ENCODE measurements at regions not wholly inside any gene's neighbourhood (a gene's known extent, or its start where the extent isn't known, plus 50 kb on each side); places are given as distances from the start of the nearest gene placed in this dataset.

DNA sequence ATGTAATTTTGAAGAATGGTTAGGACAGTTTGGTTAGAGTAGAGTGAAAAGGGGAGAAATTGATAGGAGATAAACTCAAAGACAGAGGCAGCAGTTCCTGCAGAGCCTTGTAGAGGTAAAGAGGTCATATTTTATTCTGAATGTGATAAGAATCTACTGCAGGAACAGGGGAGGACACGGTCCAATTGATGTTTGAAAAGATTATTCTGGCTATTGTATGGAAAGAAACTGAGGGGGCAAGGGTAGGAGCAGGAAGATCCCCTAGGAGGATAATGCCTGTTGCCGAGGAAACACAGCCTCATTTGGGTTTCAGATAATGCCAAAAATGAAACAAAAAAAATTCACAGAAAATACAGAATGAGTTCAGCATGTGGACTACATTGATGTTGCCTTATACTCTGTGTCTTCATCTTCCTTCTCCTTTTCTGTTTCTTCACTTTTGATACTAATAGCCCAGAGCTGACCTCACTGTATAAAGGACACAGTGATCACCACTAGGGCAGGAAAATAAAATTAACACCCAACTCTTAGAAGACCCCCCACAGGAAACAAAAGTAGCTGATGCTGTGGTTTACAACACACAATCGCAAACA, 454.6 kb upstream of the UBE2E2 start:
- TF ChIP-seq, protein P1, sequence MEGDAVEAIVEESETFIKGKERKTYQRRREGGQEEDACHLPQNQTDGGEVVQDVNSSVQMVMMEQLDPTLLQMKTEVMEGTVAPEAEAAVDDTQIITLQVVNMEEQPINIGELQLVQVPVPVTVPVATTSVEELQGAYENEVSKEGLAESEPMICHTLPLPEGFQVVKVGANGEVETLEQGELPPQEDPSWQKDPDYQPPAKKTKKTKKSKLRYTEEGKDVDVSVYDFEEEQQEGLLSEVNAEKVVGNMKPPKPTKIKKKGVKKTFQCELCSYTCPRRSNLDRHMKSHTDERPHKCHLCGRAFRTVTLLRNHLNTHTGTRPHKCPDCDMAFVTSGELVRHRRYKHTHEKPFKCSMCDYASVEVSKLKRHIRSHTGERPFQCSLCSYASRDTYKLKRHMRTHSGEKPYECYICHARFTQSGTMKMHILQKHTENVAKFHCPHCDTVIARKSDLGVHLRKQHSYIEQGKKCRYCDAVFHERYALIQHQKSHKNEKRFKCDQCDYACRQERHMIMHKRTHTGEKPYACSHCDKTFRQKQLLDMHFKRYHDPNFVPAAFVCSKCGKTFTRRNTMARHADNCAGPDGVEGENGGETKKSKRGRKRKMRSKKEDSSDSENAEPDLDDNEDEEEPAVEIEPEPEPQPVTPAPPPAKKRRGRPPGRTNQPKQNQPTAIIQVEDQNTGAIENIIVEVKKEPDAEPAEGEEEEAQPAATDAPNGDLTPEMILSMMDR (IDR thresholded peaks at IDR 0.05; ENCODE audit: control extremely low read depth in 1 of 3, insufficient read depth in 1 of 3, low read depth in 1 of 3, low read length in 3 of 3) = no peak
- TF ChIP-seq, protein P2, sequence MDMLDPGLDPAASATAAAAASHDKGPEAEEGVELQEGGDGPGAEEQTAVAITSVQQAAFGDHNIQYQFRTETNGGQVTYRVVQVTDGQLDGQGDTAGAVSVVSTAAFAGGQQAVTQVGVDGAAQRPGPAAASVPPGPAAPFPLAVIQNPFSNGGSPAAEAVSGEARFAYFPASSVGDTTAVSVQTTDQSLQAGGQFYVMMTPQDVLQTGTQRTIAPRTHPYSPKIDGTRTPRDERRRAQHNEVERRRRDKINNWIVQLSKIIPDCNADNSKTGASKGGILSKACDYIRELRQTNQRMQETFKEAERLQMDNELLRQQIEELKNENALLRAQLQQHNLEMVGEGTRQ (IDR thresholded peaks at IDR 0.05; ENCODE audit: low read length) = no peak
- TF ChIP-seq POLR2A (IDR thresholded peaks at IDR 0.05; ENCODE audit: control extremely low read depth in 1 of 2, low read depth in 2 of 2, low read length in 2 of 2) = no peak

Measured in H1 (cell line).